ENCODE measurements at regions not wholly inside any gene's neighbourhood (a gene's known extent, or its start where the extent isn't known, plus 50 kb on each side); places are given as distances from the start of the nearest gene placed in this dataset.

DNA sequence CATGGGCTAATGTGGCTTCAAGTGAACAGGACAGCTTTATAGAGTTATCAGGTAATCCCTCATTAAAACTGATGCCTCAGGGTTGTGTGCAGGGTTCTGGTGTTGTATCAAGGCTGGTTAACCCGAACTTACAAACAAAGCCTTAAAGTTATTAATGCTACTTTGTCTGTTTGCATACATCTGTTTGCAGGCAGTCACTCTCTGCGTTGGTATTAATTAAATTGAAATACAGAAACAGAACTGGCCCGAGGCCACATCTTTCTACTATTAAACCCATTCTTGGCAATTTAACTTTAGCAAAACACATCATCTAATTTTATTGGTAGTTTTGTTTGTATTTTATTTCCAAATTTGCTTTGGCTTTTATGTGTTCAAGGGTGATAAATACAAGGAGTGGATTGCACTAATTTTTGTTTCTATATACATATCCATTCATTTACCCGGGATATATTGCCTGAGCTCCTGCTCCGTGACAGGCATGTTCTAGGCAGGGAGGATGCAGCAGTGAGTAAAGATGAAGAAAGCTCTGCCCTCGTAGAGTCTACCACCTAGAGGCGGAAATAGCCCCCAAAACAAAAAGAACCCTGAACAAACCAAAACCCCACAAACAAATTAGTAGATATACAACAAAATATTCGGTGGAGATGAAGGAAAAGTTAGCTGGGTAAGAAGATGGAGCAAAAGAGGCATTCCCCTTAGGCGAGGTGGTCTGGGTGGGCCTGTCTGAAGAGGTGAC lies 164.2 kb downstream of the MACROH2A1 start:
- no peak for DNase-seq (ENCODE audit: low spot score)

DNA sequence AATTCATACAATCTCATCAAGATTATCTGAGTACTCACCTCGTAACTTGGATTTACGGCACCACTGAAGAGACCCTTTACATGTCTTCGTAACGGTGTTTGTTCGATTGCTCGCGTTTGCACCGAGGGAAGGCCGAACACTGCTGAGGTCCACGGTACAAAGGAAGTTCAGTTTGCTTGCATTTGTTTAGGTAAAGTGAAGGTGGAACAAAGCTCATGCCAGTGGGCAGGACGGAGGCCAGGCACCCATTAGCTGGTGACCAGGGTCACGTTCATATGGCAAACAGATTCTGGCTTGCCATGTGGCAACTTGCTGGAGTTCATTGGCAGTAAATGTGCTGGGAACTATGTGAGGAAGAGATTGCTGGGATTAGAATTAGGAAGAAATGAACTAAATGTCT lies 164.8 kb downstream of the MACROH2A1 start:
- no peak for DNase-seq (ENCODE audit: low spot score)

DNA sequence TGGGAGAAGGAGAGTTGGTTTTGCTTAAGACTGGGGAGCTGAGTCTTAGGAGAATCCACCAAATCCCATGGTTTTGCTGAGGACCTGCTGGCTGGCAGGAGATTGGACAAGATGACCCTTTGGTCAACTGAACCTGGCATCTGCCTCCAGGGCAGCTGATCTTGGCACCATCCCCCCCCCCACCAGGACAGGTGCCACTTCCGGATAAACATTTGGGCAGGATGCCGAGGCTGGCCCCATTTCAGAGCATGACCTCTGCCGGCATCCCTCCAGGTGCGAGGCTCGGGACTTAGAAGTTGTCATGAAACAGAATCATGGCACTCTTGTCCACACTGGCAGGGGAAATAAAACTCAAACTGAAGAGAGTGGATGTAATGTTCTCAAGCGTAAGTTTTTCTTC lies 165.6 kb downstream of the MACROH2A1 start:
- DNase-seq (ENCODE audit: low spot score) = no peak

DNA sequence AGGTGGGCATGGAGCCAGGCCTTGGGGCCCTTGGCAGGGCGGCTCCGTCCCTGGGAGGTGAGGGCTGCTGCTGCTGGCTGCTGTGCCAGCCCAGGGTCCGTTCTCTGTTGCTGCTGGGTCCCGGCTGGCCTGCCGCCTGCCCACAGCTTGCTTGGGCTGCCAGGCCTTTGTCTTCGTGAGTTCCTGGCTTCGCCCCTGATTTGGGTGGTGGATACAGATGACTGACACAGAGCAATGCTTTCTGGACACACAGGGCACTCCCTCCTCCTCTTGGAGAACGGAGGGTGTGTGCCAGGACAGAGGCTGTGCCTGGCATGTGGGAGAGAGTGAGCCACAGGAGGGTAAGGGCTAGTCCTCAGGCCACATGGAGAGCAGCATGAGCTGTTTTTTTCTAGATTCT lies 166.1 kb downstream of the MACROH2A1 start:
- DNase-seq (ENCODE audit: low spot score) = no peak

DNA sequence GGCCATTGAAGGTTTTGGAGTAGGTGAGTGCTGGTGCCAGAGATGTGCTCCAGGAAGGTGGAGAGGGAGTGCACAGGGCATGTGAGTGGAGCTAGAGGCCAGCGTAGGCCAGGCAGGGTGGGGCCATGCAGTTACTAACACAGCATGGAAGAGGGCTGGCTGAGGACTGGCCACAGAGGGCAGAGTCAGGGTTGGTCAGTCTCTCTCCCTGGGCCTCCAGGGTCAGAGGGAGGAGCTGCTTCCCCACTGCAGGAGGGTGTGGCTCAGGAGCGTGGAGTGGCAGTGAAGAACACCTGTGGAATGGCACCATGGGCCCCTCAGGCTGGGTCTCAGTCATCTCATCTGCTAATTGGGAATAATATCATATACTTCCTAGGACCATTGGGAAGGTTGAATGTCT lies 167.7 kb downstream of the MACROH2A1 start:
- DNase-seq (ENCODE audit: low spot score) = no peak

DNA sequence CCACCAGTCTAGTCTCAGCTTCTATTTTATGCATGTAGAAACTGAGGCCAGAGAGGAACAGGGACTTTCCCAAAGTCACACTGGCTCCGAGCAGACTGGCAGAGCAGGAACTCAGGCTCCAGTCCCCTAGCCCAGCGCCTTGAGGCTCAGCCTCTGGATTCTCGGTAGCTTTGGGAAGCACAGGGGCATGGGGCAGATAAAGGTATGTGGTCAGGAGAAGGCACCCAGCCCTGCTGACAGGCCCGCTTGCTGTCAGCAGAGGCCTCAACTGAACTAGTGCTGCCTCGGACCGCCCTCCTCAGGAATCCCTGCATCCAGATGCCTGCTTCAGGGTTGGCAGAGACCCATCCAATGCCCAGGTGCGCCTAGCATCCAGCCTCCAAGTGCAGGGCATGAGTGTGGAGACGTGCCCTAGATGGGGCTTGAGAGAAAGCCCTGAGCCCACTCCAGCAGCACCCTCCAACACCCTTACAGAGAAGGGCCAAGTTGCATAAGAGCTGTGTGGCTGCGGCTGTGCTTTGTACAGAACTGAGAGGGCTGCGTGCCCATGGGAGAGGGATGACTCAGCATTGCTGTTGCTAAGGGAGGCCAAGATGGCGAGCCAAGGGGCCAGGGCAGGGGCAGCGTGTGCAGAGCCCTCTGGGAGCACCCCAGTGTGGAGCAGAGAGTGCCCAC lies 168.6 kb downstream of the MACROH2A1 start:
- peak; percentile 74 for DNase-seq (ENCODE audit: low spot score)

DNA sequence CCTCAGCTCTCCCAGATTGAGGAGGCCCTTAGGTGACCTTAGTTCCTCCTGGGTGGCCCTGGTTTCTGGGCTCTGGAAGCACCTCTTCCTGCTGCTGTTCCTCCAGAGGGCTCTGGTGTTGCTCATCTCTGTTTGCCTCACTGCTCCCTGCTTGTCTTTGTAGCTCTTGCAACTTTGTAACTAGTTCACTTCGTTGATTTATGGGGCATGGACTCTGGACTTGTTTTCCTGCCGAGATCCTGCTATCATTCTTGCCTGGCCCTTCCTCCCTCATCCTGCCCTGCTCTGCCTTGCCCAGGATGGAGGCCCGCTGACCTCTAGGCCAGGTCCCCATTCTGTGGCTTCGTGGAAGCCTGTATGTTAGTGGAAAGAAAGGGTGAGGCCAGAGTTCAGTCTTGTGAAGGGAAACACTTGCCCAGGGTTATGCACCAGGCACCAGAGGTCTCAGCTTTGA lies 169.3 kb downstream of the MACROH2A1 start:
- no peak for DNase-seq (ENCODE audit: low spot score)

DNA sequence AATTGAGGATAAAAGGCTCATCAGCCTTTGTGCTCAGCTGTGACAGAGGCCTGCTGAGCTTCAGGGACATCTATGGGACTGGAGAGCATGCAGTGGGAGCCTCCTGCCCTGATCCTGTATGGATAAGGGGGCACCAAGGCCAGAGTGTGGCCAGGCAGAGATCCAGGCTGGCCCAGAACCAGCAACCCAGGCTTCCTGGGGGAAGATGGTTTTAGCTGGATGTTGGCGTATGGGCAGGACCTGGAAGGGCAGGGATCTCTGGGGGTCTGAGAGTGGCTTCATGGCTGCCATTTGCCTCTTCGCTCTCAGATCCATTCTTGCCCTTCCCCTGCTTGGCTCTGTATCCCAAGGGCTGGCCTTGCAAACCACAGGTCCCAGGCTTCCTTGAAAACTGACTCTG lies 169.9 kb downstream of the MACROH2A1 start:
- DNase-seq (ENCODE audit: low spot score) = no peak

DNA sequence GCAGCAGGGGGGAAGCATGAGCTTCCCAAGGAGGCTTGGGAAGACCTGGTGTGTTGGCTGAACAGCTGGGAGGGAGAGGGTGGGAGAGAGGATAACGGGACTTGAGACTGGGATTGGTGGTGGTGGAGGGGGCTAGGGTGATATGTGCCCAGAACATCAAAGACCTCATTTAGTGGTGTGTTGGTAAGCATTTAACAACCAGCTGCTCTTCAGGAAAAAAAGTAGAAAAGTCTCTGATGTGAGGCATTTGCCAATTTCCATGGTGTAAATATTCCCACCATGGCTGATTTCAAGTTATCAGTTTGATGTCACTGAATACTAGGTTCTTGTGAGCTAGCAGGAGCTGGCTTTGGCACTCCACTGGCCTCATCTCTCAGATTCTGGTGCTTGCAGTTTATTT lies 170.8 kb downstream of the MACROH2A1 start:
- no peak for DNase-seq (ENCODE audit: low spot score)

DNA sequence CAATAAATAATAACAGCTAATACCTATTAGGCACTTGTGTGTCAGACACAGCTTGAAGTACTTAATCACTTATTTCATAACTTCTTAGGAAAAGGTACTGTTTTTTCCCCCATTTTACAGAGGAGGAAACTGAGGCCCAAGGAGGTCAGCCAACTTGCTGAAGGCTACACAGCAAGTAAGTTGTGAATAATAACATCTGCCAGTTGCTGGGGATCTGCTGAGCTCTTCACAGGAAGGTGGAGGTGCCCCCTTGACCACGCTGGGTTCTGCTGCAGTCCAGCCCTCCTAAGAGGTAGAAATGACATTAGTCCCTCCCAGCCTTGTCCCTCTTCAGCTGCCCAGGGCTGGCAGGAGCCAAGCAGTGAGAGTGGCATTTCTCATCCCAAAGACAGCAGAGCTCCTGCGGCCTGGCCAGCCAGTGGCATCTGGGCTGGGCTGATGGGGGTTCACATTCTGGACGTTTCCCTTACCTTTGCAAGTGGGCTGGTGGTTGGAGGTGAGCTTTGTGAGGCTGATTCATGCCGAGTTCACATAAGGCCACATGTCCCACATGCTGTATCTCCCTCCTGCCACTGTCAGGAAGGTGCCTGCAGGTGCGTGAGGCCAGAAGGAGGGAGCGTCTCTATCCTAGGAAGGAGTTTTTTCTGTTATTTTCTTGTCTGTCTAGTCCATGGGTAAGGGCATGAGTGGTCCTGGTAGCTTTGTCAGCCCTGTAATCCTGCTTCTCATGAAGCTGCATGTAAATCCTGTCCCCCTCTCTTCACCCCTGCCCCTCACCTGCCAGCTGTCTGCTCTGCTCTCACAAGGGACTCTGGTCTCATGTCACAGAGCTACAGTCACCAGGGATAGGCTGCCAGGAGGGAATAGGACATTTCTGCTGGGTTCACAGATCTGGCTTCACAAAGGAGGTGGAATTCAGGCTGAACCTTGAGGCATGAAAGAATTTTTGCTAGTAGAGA lies 171.7 kb downstream of the MACROH2A1 start:
- DNase-seq (ENCODE audit: low spot score) = no peak

DNA sequence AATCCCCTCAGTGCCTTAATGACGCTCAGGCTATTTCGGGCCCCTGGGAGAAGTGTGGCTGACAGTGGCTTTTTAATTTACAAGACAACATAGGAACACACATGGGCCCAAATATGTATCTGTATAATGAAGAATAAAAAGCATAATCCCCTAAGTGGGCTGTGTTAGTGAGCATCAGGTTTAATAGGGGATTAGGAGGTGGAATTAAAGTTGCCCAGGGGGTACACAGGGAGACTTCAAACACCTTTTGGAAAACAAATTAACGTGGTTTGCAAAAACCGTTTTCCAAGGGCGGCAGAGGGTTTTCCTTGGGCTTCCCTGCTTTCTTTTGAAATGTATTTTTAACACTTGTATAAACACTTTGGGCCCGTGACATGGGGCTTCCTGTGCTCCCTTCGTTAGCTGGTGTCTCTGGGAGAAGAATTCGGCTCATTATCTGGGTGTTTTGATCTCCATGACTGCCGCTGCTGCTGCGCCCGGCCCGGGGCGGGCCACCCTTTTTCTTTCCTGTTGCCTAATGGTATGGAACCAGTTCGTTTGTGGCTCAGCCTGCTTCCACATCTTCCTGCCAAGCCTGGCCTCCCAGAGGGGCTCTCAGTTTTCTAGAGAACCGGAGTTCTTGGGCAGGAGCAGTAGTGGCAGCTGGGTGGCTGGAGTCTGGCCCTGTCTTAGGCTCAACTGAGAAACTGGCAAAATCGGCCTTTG lies 173.0 kb downstream of the MACROH2A1 start:
- no peak for DNase-seq (ENCODE audit: low spot score)

DNA sequence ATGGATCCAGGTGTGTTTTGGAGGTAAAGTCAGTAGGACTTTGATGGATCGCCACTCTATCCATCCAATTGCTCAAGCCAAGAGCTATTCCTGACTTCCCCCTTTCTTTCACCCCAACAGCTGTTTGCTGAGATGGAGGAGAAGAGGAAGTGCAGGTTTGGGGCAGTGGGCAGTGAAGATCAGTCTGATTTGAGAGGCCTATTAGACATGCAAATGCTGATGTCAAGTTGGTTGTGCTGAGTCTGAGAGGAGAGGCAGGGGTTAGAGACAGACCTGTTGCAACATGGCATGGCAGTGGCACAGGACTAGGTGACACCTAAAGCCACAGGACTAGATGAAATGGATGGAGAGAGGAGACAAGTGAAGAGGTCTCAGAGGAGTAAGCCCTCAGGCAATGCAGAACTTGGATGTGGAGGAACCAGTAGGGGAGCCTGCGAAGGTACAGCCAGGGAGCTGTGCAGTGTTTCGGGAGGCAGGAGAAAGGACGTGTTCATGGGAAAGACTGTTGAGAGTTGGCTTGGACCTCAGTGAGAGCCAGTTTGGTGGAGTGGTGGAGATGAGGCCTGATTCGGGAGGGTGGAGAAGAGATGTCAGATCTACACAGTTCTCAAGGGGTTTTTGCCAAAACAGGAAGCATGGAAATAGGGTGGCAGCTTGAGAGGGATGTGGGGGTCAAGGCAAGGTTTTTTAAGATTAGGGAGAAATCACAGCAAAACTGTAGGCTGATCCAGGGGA lies 175.0 kb downstream of the MACROH2A1 start:
- no peak for DNase-seq (ENCODE audit: low spot score)

DNA sequence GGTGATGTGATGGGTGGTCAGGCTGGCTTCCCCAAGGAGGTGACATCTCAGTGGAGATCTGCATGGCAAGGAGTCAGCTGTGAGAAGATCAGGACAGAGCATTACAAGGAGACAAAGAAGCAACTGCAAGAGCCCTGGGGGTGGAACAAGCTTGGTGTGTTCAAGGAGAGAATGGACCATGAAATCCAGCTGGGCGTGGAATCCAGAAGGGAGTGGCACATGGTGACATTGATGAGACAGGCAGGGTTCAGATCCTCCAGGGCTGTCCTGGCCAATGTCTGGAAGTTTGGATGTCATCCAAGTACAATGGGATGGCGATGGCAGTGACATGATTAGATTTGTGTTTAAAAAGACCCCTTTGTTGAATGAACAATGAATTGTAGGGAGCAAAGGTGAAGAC lies 175.6 kb downstream of the MACROH2A1 start:
- no peak for DNase-seq (ENCODE audit: low spot score)

DNA sequence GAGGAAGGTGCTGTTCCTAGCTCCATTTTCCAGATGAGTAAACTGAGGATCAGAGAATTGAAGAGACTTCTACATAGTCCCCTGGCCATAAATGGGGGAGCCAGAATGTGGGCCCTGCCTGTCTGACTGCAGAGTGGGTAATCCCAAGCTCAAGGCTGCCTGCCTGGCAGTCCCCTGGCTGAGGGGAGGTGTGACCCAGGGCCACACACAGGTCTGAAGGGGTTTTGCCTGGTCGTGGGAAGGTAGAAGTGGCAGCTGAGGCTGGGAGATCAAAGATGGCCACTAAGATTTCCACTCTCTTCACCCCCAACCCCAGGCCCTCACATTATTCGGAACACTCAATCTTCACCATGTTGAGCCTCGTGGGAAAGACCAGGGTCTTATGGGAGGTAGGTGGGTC lies 176.3 kb downstream of the MACROH2A1 start:
- no peak for DNase-seq (ENCODE audit: low spot score)

DNA sequence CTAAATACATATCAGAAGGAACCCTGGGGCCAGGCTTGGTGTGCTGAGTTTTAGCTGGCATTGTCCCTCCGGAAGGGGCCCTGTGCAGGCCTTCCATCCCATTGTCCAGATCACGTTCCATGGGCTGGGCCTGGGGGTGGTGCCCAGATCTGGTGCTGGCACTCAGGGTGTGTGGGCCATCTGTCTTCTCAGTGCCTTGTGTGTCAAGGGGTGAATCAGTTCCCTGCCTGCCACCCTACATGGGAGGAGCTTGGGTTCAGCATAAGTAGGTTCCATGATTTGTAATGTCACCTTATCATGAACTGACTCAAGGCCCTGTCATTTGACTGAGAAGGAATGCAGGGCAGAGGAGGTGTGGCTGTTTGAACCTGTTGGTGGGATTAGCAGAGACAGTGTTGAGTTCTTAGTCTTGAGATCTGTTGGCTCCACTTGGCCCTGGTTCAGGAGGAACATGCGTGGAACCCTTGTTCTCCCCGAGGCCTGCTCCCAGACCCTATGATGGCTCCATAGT lies 176.8 kb downstream of the MACROH2A1 start:
- no peak for DNase-seq (ENCODE audit: low spot score)

DNA sequence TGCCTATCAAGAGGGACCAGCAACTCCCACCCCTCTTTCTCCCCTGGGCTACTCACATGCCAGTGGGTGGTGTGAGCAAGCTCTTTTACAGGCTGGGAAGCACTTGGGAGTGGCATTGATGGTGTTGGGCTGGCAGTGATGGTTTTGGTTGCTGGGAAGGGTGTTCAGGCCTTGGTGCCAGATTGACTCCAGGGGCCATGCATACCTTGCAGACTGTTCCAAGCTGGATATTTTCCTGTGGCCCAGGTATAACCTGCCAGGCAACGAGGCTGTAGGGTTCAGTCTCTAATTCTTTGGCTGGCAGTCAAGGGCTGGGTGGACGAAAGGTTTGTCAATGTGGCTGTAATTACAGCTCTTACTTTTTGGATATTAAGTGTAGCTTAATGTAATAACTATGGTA lies 177.3 kb downstream of the MACROH2A1 start:
- no peak for DNase-seq (ENCODE audit: low spot score)

DNA sequence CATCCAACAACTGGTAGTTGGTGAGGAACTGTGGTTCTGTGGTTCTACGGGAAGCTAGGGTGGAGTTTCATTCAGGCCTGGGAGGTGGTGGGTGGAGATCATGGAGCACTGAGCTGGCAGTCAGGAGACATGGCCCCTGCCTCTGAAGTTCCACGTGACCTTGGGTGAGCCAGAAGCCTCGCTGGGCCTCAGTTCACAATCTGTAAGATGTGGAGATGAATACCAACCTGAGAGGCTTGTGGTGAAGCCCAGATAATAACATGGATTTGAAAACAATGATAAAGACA lies 177.9 kb downstream of the MACROH2A1 start:
- DNase-seq (ENCODE audit: low spot score) = no peak

DNA sequence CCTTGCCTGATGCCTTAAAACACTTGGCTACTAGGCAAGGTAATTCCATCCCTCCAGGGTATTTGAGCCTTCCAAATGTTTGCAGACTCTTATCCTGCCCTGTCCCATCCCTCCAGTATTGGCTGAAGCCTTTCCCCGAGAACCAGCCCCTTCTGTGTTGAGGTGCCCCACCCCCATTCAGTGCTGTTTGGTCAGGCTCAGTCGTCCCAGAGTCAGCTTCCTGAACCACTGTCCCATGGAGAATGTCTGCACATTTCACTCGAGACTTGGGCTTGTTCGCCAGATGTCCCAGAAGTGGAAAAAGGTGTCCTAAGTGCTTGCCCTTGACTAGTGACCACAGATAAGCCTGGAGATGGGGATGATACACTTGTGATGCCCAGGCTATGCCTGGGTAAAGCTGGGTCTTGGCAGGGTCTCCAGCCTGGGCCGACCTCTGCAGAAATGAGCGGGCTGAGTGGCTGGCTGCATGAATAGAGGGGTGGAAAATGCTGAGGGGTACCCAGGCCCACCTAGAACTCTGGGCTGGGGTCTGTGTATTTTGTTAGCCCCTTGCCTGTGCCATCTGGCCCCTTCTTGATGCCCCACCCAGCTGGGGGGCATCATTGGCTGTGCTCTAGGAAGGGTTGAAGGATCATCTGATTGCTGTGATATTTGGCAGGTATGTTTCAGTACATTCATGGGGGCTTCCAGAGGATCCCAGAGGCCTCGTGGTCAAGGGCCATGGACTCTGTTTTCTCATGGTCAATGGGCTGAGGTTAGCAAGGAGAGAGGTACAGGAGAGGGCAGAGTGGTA lies 178.4 kb downstream of the MACROH2A1 start:
- no peak for DNase-seq (ENCODE audit: low spot score)

DNA sequence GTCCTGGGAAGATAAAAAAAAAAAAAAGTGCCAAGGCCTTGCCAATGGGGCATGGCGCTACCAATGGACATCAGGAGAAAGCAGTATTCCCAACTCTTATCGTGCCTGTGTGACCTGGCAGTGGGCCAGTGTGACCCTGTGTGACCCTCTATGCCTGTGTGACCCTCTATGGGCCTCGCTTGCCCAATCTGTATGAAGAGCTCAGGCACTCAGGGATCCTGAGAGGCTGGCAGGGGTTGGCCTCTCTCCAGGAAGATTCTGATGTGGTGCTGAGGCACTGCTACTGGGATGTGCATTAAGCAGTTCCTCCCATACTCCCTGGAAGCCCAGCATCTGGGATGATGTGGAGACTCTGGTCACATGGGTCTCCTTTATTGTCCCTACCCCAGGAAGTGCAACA lies 179.2 kb downstream of the MACROH2A1 start:
- no peak for DNase-seq (ENCODE audit: low spot score)

DNA sequence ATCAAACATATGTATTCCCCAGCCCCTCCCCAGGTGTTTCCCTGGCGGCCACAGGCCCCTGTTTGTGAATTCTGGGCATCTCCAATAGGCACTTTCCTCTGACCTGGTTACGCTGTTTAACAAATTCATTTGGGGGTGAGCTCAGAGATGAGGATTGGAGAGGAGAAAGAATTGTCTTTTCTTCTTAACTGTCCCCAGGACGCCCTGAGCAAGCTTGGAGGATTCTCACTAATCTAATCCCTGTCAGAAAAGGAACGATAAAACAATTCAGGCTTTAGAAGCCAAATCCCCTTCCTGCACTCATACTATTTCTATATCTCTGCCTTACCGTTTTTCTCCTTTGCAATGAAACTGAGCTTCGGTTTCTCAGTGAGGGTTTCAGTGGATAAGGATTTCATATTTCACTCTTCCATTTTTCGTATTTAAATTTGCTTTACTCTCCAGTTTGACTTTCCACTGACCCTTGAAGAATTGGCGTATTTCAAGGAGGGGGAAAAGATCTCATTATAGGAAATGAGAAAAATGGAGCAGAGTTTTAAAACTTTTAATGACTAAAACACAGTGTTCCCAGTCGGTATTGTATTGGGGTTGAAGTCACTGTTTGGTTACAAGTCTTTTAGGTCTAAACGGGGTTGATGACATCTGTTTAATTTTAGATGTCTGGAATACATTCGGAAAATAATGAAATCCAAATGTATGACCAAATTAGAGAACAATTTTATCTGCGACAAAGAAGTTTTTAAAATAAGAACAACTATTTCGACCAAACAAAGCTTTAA lies 180.1 kb downstream of the MACROH2A1 start:
- DNase-seq (ENCODE audit: low spot score) = no peak

Measured in AG20443 (cell line).